HCT116 (cell line): ENCODE measurements at regions not wholly inside any gene's neighbourhood (a gene's known extent, or its start where the extent isn't known, plus 50 kb on each side); places are given as distances from the start of the nearest gene placed in this dataset.

ENCODE experiments used
- ATAC-seq: fragments of 200-7000 bp; cut with Tn5 transposase; 2 replicates; pipeline ENCODE4 v1.9.1; 2020; ENCODE audit warnings: mild to moderate bottlenecking, moderate library complexity
- BruUV-seq: library from RNA; stranded (reverse); fragments of 400-500 nt; replicated peaks from 2 replicates; lab custom pipeline; 2021; lab: Mats Ljungman, UMichigan
- CTCF ChIA-PET: fragments of 300-600 bp; sonication (Branson Sonifier 250); formaldehyde crosslinking; loops from one replicate; lab custom pipeline; 2021; ENCODE audit warnings: antibody characterized with exemption; lab: Charles Lee
- POLR2A ChIA-PET: fragments of 300-600, 350-600 bp; sonication (Branson Sonifier 250); formaldehyde crosslinking; loops from one replicate; lab custom pipeline; 2021; ENCODE audit warnings: antibody characterized with exemption; lab: Charles Lee
- RAD21 ChIA-PET, 2 experiments: fragments of 300-600 bp; sonication (Branson Sonifier 250); formaldehyde crosslinking; loops; one replicate each; lab custom pipeline; 2023; ENCODE audit warnings: low total read pairs in 2 of 2; ENCODE audit not compliant: uncharacterized antibody in 2 of 2, unreplicated experiment in 2 of 2, low non-redundant PET in 1 of 2; lab: Charles Lee
- DNase-seq: peaks from one replicate; pipeline ENCODE4 v3.0.0-alpha.2; 2010; ENCODE audit warnings: low read depth, low spot score
- H2AFZ ChIP-seq: fragments of 200-600 bp; shearing (Covaris generic), sonication (generic); 2 replicates; pipeline ENCODE4 v1.6.1; 2017; ENCODE audit warnings: low read depth, mixed run types, mixed read lengths, antibody characterized with exemption, low read length; ENCODE audit not compliant: poor library complexity, severe bottlenecking
- H3K27ac ChIP-seq: 2 replicates; pipeline ENCODE4 v1.5.1; 2012; ENCODE audit warnings: low read depth, low read length
- H3K27me3 ChIP-seq: fragments of 200-600 bp; sonication (generic); 2 replicates; pipeline ENCODE4 v1.6.1; 2016; ENCODE audit warnings: mixed run types, low read length, mixed read lengths; ENCODE audit not compliant: insufficient read depth
- H3K36me3 ChIP-seq, 2 experiments: fragments of 200-500 bp in 1 of 2; fragments of 200-600 bp in 1 of 2; sonication (Bioruptor generic) in 1 of 2; sonication (generic) in 1 of 2; 2 replicates each; pipeline versions ENCODE4 v1.5.1 to v1.6.1; 2014 to 2016; ENCODE audit warnings: low read length in 2 of 2, inconsistent platforms in 1 of 2, mixed read lengths in 1 of 2, mixed run types in 1 of 2; ENCODE audit not compliant: insufficient read depth in 2 of 2, control insufficient read depth in 1 of 2
- H3K4me1 ChIP-seq, 2 experiments: fragments of 200-600 bp in 1 of 2; sonication (generic) in 1 of 2; 2 replicates each; pipeline versions ENCODE4 v1.5.1 to v1.6.1; 2012 to 2017; ENCODE audit warnings: low read length in 2 of 2, inconsistent platforms in 1 of 2, mild to moderate bottlenecking in 1 of 2, mixed read lengths in 1 of 2, mixed run types in 1 of 2, moderate library complexity in 1 of 2; ENCODE audit not compliant: insufficient read depth in 2 of 2, control insufficient read depth in 1 of 2
- H3K4me2 ChIP-seq: fragments of 200-600 bp; sonication (generic); 2 replicates; pipeline ENCODE4 v1.6.1; 2017; ENCODE audit warnings: mixed run types, low read length, mixed read lengths
- H3K4me3 ChIP-seq, 2 experiments: fragments of 200-600 bp in 1 of 2; sonication (generic) in 1 of 2; replicated peaks in 1 of 2; 2 replicates each; pipeline ENCODE4 v1.5.1; 2011 to 2016; ENCODE audit warnings: low read length in 2 of 2, control low read depth in 1 of 2, low read depth in 1 of 2, mild to moderate bottlenecking in 1 of 2, mixed read lengths in 1 of 2, mixed run types in 1 of 2
- H3K79me2 ChIP-seq: fragments of 200-600 bp; sonication (generic); 2 replicates; pipeline ENCODE4 v1.6.1; 2017; ENCODE audit warnings: mild to moderate bottlenecking, mixed run types, low read length, moderate library complexity, mixed read lengths; ENCODE audit not compliant: insufficient read depth
- H3K9ac ChIP-seq: fragments of 200-600 bp; sonication (generic); 2 replicates; pipeline ENCODE4 v1.6.1; 2016; ENCODE audit warnings: low read length, mixed read lengths
- H3K9me2 ChIP-seq: fragments of 200-600 bp; sonication (generic), shearing (Covaris generic); 2 replicates; pipeline ENCODE4 v1.6.1; 2017; ENCODE audit warnings: mixed run types, mild to moderate bottlenecking, moderate library complexity; ENCODE audit not compliant: insufficient read depth
- H3K9me3 ChIP-seq, 2 experiments: fragments of 200-500 bp in 1 of 2; fragments of 200-600 bp in 1 of 2; sonication (Bioruptor generic) in 1 of 2; sonication (generic) in 1 of 2; 2 replicates each; pipeline ENCODE4 v1.6.1; 2014 to 2017; ENCODE audit warnings: low read length in 2 of 2, mixed read lengths in 2 of 2, inconsistent platforms in 1 of 2, low read depth in 1 of 2, mild to moderate bottlenecking in 1 of 2, mixed run types in 1 of 2, moderate library complexity in 1 of 2; ENCODE audit not compliant: control insufficient read depth in 1 of 2, insufficient read depth in 1 of 2
- H4K20me1 ChIP-seq: fragments of 200-600 bp; sonication (generic), shearing (Covaris generic); 2 replicates; pipeline ENCODE4 v1.6.1; 2017; ENCODE audit warnings: mixed run types, mild to moderate bottlenecking, moderate library complexity; ENCODE audit not compliant: insufficient read depth
- EGR1 ChIP-seq: IDR thresholded peaks from 2 replicates; pipeline ENCODE4 v1.6.1; 2012; ENCODE audit warnings: low read depth
- ELF1 ChIP-seq: IDR thresholded peaks from 2 replicates; pipeline ENCODE4 v1.6.1; 2012; ENCODE audit warnings: low read depth, borderline replicate concordance
- EZH2phosphoT487 ChIP-seq: fragments of 200-600 bp; IDR thresholded peaks from 2 replicates; pipeline ENCODE4 v1.6.1; 2018; ENCODE audit warnings: antibody characterized with exemption, borderline replicate concordance
- TCF7L2 ChIP-seq: IDR thresholded peaks from 2 replicates; pipeline ENCODE4 v1.7.0; 2011; ENCODE audit warnings: borderline replicate concordance, inconsistent platforms; ENCODE audit not compliant: insufficient read depth, insufficient read length; ENCODE audit errors: extremely low read depth
- YY1 ChIP-seq: IDR thresholded peaks from 2 replicates; pipeline ENCODE4 v1.6.1; 2011; ENCODE audit warnings: low read length, low read depth, moderate library complexity, mild to moderate bottlenecking; ENCODE audit not compliant: insufficient replicate concordance; ENCODE audit errors: extremely low read depth
- ZBTB33 ChIP-seq: IDR thresholded peaks from 2 replicates; pipeline ENCODE4 v1.6.1; 2011; ENCODE audit warnings: mild to moderate bottlenecking, low read length, moderate library complexity; ENCODE audit not compliant: insufficient replicate concordance; ENCODE audit errors: extremely low read depth
- intact Hi-C: fragments of 100-400 bp; cut with micrococcal nuclease; formaldehyde crosslinking; loops from 2 replicates; pipeline ENCODE4 v1.10.0; 2022
- TF ChIP-seq, protein P1 (sequence below), 3 experiments: fragments of 200-600 bp in 1 of 3; sonication (generic) in 1 of 3; IDR thresholded peaks in 2 of 3; conservative IDR thresholded peaks in 1 of 3; 2 replicates each; pipeline ENCODE4 v1.5.1; 2012 to 2017; ENCODE audit warnings: low read depth in 2 of 3, low read length in 2 of 3, antibody characterized with exemption in 1 of 3, borderline replicate concordance in 1 of 3, control low read depth in 1 of 3, mild to moderate bottlenecking in 1 of 3, mixed read lengths in 1 of 3, mixed run types in 1 of 3, moderate library complexity in 1 of 3; ENCODE audit not compliant: insufficient read depth in 1 of 3

- peak overlapping the region; percentile 13; the same call in 1 of the 2 replicates for H3K9ac ChIP-seq
- H3K27me3 ChIP-seq = no peaks in the 10 kb centered on the region
- ChIA-PET CTCF (interaction anchor here (0.7 to 1.0 kb wide), 3 partner anchors 90 to 732 kb away, joined by 3 to 4 read pairs (median 3); a partner anchor contains a TSS), POLR2A (interaction anchor here (0.9 to 1.4 kb wide), 2 partner anchors 14 to 649 kb away, joined by 4 to 5 read pairs; a partner anchor contains a TSS), RAD21 (interaction anchor here in 1 of 2 experiments (0.7 kb wide), 1 partner anchor 499 kb away, joined by 3 read pairs; no protein-coding TSS in a partner anchor)
- intact Hi-C loops = loop anchor here (5.0 kb wide), 3 partner anchors 431 to 591 kb away; no protein-coding TSS in a partner anchor
- TF ChIP-seq YY1 (no peak), TCF7L2 (no peak), EZH2phosphoT487 (no peak), ZBTB33 (no peak), ELF1 (no peak), EGR1 (no peak)
- TF ChIP-seq, protein P1, sequence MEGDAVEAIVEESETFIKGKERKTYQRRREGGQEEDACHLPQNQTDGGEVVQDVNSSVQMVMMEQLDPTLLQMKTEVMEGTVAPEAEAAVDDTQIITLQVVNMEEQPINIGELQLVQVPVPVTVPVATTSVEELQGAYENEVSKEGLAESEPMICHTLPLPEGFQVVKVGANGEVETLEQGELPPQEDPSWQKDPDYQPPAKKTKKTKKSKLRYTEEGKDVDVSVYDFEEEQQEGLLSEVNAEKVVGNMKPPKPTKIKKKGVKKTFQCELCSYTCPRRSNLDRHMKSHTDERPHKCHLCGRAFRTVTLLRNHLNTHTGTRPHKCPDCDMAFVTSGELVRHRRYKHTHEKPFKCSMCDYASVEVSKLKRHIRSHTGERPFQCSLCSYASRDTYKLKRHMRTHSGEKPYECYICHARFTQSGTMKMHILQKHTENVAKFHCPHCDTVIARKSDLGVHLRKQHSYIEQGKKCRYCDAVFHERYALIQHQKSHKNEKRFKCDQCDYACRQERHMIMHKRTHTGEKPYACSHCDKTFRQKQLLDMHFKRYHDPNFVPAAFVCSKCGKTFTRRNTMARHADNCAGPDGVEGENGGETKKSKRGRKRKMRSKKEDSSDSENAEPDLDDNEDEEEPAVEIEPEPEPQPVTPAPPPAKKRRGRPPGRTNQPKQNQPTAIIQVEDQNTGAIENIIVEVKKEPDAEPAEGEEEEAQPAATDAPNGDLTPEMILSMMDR (IDR thresholded peaks at IDR 0.05 in 2 of 3, conservative IDR thresholded peaks at IDR 0.05 in 1 of 3; ENCODE audit: borderline replicate concordance in 1 of 3, insufficient read depth in 1 of 3, low read depth in 2 of 3, low read length in 2 of 3) = no peak
- H2AFZ ChIP-seq = peak overlapping the region; percentile 72
- DNase-seq (no peak), ATAC-seq (no peak)
- H3K4me3 ChIP-seq = no peak overlapping the region
- peak overlapping the region; percentile 7; the same call in 1 of the 2 replicates for H3K27ac ChIP-seq
- H3K4me2 ChIP-seq = peak overlapping the region; percentile 41
- H3K36me3 ChIP-seq = no peaks in the 10 kb centered on the region
- H3K9me3 ChIP-seq = no peaks in the 10 kb centered on the region
- H4K20me1 ChIP-seq = no peaks in the 10 kb centered on the region
- no TSS peak for BruUV-seq
- no peaks in the 10 kb centered on the region for H3K79me2 ChIP-seq
- no peaks in the 10 kb centered on the region for H3K9me2 ChIP-seq
- peaks cover 4 to 25% of the 10 kb centered on the region in 2 experiments; a peak in 3 of 4 replicates for H3K4me1 ChIP-seq
These were observed 85.9 kb upstream of the PRSS16 start for GRCh38 chr6:27161603-27161945.
